Stomach (tissue), 8 donors: ENCODE measurements at regions not wholly inside any gene's neighbourhood (a gene's known extent, or its start where the extent isn't known, plus 50 kb on each side); places are given as distances from the start of the nearest gene placed in this dataset.

Experiments used
- DNase-seq, 2 donors: peaks; one replicate each; pipeline versions ENCODE4 v3.0.0 to v3.0.0-alpha.2; 2013 to 2019
- H3K27ac ChIP-seq, 5 donors: fragments of 200-600 bp in 4 of 5; sonication (generic) in 4 of 5; one replicate each; pipeline ENCODE4 v1.5.1; 2013 to 2019; ENCODE audit warnings: mild to moderate bottlenecking in 1 of 5, moderate library complexity in 1 of 5
- H3K27me3 ChIP-seq, 3 donors: fragments of 200-600 bp; sonication (generic); one replicate each; pipeline ENCODE4 v1.5.1; 2017 to 2019; ENCODE audit warnings: mixed run types in 1 of 3
- H3K36me3 ChIP-seq, 4 donors: fragments of 200-600 bp; sonication (generic); 1 replicate in 3 of 4; 2 replicates in 1 of 4; pipeline ENCODE4 v1.5.1; 2016 to 2019
- H3K4me1 ChIP-seq, 4 donors: fragments of 200-600 bp; sonication (generic); one replicate each; pipeline ENCODE4 v1.5.1; 2016 to 2019
- H3K4me3 ChIP-seq, 4 donors: fragments of 200-600 bp; sonication (generic) in 3 of 4; one replicate each; pipeline ENCODE4 v1.5.1; 2016 to 2019; ENCODE audit warnings: mild to moderate bottlenecking in 1 of 4
- H3K9me3 ChIP-seq, 4 donors: fragments of 200-600 bp; sonication (generic); one replicate each; pipeline ENCODE4 v1.5.1; 2016 to 2019
- CTCF ChIP-seq, 7 experiments: fragments of 450-650 bp in 4 of 7; fragments of 200-600 bp in 3 of 7; sonication (generic) in 3 of 7; IDR thresholded peaks; one replicate each; pipeline ENCODE4 v1.5.1; 2016 to 2019; ENCODE audit warnings: antibody characterized with exemption in 7 of 7, control low read depth in 2 of 7, mild to moderate bottlenecking in 1 of 7
- EP300 ChIP-seq: sonication (generic); formaldehyde crosslinking; IDR thresholded peaks from one replicate; pipeline ENCODE4 v1.6.1; 2017; ENCODE audit warnings: antibody characterized with exemption
- POLR2A ChIP-seq, 4 donors: fragments of 450-650 bp; IDR thresholded peaks; one replicate each; pipeline ENCODE4 v1.6.1; 2016; ENCODE audit warnings: antibody characterized with exemption in 4 of 4, control low read depth in 2 of 4, mild to moderate bottlenecking in 1 of 4, moderate library complexity in 1 of 4
- POLR2AphosphoS5 ChIP-seq, 3 donors: sonication (generic); formaldehyde crosslinking; IDR thresholded peaks; one replicate each; pipeline ENCODE4 v1.6.1; 2016; ENCODE audit warnings: antibody characterized with exemption in 3 of 3
- WGBS, 5 donors: extraction: QIAGEN DNeasy Blood & Tissue Kit in 3 of 5; methylation state at CpG; one replicate each; pipeline versions ENCODE4 v1.1.5 to v1.1.7; 2013 to 2018; 5-methylcytosine and 5-hydroxymethylcytosine counted together
- intact Hi-C: fragments of 100-400 bp; cut with DNase I; formaldehyde crosslinking; loops from one replicate; pipeline ENCODE4 v1.15.1; 2023; ENCODE audit warnings: low total_unique reads
- donor health status: healthy with polysubstance abuse.
- donor health status: Bipolar disorder and iron deficiency.
- donor health status: healthy.

- TF ChIP-seq POLR2AphosphoS5 (IDR thresholded peaks at IDR 0.05) = no peak
- no peak for TF ChIP-seq EP300
- no peak for TF ChIP-seq CTCF (IDR thresholded peaks at IDR 0.05)
- TF ChIP-seq POLR2A (IDR thresholded peaks at IDR 0.05) = no peak
- H3K36me3 ChIP-seq = no peaks in the 10 kb centered on the region
- no peak overlapping the region for H3K4me3 ChIP-seq
- intact Hi-C loops = no loop called here
- no peaks in the 10 kb centered on the region for H3K9me3 ChIP-seq
- no peaks in the 10 kb centered on the region for H3K4me1 ChIP-seq
- 83 to 94% (median 87%) methylated on average over 1 of the region's 1 CpG for WGBS, 5 donors
- H3K27ac ChIP-seq = no peak overlapping the region
- no peaks in the 10 kb centered on the region for H3K27me3 ChIP-seq
- DNase-seq = no peak
Observed at GRCh38 chr13:68030152-68030809, 800.1 kb upstream of the PCDH9 start.

GRCh38 chr13:68028701-68029100, 798.6 kb upstream of the PCDH9 start:
- Histone ChIP-seq H3K4me3 (no peak overlapping the region), H3K27me3 (no peaks in the 10 kb centered on the region), H3K27ac (no peak overlapping the region), H3K9me3 (peaks cover 0 to 4% (median 2%) of the 10 kb centered on the region in 4 donors), H3K4me1 (no peaks in the 10 kb centered on the region), H3K36me3 (no peaks in the 10 kb centered on the region)
- intact Hi-C loops = no loop called here
- DNase-seq = no peak
- TF ChIP-seq POLR2AphosphoS5 (IDR thresholded peaks at IDR 0.05) = no peak

DNA sequence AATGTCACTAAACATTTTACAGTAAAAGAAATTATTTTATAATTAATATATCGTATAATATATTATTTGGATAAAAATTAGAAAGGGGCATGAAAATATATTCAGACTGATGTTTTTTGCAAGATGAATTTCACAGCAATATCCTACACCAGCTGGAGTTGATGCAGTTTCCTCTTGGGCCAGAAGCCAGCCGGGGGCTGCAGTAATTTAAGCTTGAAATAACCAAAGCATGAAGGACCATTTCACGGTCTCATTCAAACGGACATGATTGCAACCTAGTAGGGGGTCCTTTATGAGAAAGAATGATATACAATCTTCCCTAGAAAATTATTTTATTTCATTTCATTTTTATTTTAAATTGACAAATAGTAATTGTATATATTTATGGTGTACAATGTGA, 797.2 kb upstream of the PCDH9 start:
- H3K4me3 ChIP-seq = no peak overlapping the region
- intact Hi-C loops = no loop called here
- no peaks in the 10 kb centered on the region for H3K36me3 ChIP-seq
- WGBS, 5 donors = 64 to 80% (median 75%) methylated on average over 4 of the region's 4 CpGs
- H3K27me3 ChIP-seq = no peaks in the 10 kb centered on the region
- TF ChIP-seq CTCF (IDR thresholded peaks at IDR 0.05) (no peak), POLR2AphosphoS5 (IDR thresholded peaks at IDR 0.05) (no peak), POLR2A (IDR thresholded peaks at IDR 0.05) (no peak), EP300 (no peak)
- no peak overlapping the region for H3K27ac ChIP-seq
- H3K9me3 ChIP-seq = peaks cover 0 to 4% (median 3%) of the 10 kb centered on the region in 4 donors
- H3K4me1 ChIP-seq = no peaks in the 10 kb centered on the region
- no peak for DNase-seq

DNA sequence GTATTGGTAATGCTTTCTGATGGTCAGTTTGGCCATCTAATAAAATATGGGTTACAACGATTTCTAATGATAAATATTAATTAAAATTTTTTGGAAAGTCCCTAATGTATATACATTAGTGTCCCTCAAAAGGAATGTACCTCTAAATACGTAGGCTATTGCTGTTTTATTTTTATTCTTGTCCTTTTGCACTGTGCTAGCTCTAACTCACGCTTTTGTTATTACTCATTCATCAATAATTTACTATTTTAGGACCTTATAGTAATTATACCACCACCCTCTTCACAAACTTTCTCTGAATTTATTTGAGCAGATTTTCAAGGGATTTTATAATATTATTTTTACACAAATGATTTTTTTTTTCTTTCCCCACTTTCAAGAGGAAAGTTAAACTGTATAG, 795.9 kb upstream of the PCDH9 start:
- Histone ChIP-seq H3K36me3 (no peaks in the 10 kb centered on the region), H3K4me3 (no peak overlapping the region), H3K27ac (no peak overlapping the region), H3K4me1 (no peaks in the 10 kb centered on the region), H3K9me3 (peaks cover 0 to 12% (median 4%) of the 10 kb centered on the region in 4 donors), H3K27me3 (no peaks in the 10 kb centered on the region)
- no peak for DNase-seq
- 64 to 76% (median 71%) methylated on average over 3 of the region's 3 CpGs for WGBS, 5 donors
- intact Hi-C loops = no loop called here
- no peak for TF ChIP-seq POLR2A (IDR thresholded peaks at IDR 0.05)
- no peak for TF ChIP-seq EP300
- TF ChIP-seq POLR2AphosphoS5 (IDR thresholded peaks at IDR 0.05) = no peak
- TF ChIP-seq CTCF (IDR thresholded peaks at IDR 0.05) = no peak

DNA sequence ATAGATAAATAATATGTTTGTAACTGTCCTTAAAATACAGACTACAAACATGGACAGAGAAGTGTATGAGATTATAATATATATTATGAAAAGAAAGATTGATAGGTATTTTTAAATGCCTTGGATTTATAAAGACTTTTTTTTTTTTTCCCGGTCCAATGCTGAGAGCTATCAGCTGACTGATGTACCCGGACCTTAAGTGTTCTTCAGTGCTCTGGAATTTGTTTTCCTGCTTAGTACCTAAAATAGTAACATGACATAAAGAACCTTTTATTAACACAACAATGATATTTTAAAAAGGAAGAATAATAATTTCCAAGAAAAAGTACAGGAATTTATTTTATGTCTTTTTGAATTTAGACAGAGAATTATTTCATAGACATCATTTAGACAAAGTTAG, 795.5 kb upstream of the PCDH9 start:
- TF ChIP-seq POLR2AphosphoS5 (IDR thresholded peaks at IDR 0.05) (no peak), CTCF (IDR thresholded peaks at IDR 0.05) (no peak), POLR2A (IDR thresholded peaks at IDR 0.05) (no peak), EP300 (no peak)
- H3K4me3 ChIP-seq = no peak overlapping the region
- no peaks in the 10 kb centered on the region for H3K27me3 ChIP-seq
- DNase-seq = no peak
- intact Hi-C loops = no loop called here
- 65 to 79% (median 75%) methylated on average over 2 of the region's 2 CpGs for WGBS, 5 donors
- H3K4me1 ChIP-seq = no peaks in the 10 kb centered on the region
- no peak overlapping the region for H3K27ac ChIP-seq
- peaks cover 0 to 12% (median 4%) of the 10 kb centered on the region in 4 donors for H3K9me3 ChIP-seq
- H3K36me3 ChIP-seq = no peaks in the 10 kb centered on the region
